Breast epithelium (tissue), 4 donors: ENCODE measurements at regions not wholly inside any gene's neighbourhood (a gene's known extent, or its start where the extent isn't known, plus 50 kb on each side); places are given as distances from the start of the nearest gene placed in this dataset.

Source experiments
- DNase-seq, 2 donors: peaks; one replicate each; pipeline ENCODE4 v3.0.0-alpha.2; 2019; ENCODE audit warnings: low spot score in 2 of 2
- H3K27ac ChIP-seq, 2 donors: fragments of 200-600 bp; sonication (generic) in 1 of 2; one replicate each; pipeline ENCODE4 v1.5.1; 2016 to 2019; ENCODE audit warnings: mild to moderate bottlenecking in 1 of 2
- H3K27me3 ChIP-seq, 2 donors: fragments of 200-600 bp; sonication (generic) in 1 of 2; one replicate each; pipeline versions ENCODE4 v1.5.1 to v1.6.0; 2017 to 2019; ENCODE audit warnings: control low read depth in 1 of 2, mild to moderate bottlenecking in 1 of 2
- H3K36me3 ChIP-seq: fragments of 200-600 bp; one replicate; pipeline ENCODE4 v1.5.1; 2019
- H3K4me1 ChIP-seq, 2 donors: fragments of 200-600 bp; sonication (generic); one replicate each; pipeline ENCODE4 v1.5.1; 2016 to 2019; ENCODE audit warnings: control low read depth in 1 of 2
- H3K4me3 ChIP-seq, 3 donors: fragments of 200-600 bp; sonication (generic); 1 replicate in 2 of 3; 2 replicates in 1 of 3; pipeline ENCODE4 v1.5.1; 2016 to 2019; ENCODE audit warnings: mild to moderate bottlenecking in 3 of 3, moderate library complexity in 2 of 3
- H3K9me3 ChIP-seq, 2 donors: fragments of 200-600 bp; sonication (generic) in 1 of 2; one replicate each; pipeline ENCODE4 v1.5.1; 2016 to 2019; ENCODE audit warnings: control low read depth in 1 of 2
- POLR2A ChIP-seq: fragments of 450-650 bp; IDR thresholded peaks from one replicate; pipeline ENCODE4 v1.6.1; 2016; ENCODE audit warnings: antibody characterized with exemption, mild to moderate bottlenecking, moderate library complexity
- POLR2AphosphoS5 ChIP-seq, 3 donors: sonication (generic); formaldehyde crosslinking; IDR thresholded peaks; one replicate each; pipeline ENCODE4 v1.6.1; 2017; ENCODE audit warnings: antibody characterized with exemption in 3 of 3
- intact Hi-C: fragments of 100-400 bp; cut with DNase I; formaldehyde crosslinking; loops from one replicate; pipeline ENCODE4 v1.15.1; 2023; ENCODE audit warnings: low total_unique reads
- TF ChIP-seq, protein P1 (sequence below), 3 donors: fragments of 450-650 bp; IDR thresholded peaks; one replicate each; pipeline ENCODE4 v1.5.1; 2016 to 2017; ENCODE audit warnings: antibody characterized with exemption in 3 of 3, mild to moderate bottlenecking in 3 of 3, moderate library complexity in 3 of 3

DNA sequence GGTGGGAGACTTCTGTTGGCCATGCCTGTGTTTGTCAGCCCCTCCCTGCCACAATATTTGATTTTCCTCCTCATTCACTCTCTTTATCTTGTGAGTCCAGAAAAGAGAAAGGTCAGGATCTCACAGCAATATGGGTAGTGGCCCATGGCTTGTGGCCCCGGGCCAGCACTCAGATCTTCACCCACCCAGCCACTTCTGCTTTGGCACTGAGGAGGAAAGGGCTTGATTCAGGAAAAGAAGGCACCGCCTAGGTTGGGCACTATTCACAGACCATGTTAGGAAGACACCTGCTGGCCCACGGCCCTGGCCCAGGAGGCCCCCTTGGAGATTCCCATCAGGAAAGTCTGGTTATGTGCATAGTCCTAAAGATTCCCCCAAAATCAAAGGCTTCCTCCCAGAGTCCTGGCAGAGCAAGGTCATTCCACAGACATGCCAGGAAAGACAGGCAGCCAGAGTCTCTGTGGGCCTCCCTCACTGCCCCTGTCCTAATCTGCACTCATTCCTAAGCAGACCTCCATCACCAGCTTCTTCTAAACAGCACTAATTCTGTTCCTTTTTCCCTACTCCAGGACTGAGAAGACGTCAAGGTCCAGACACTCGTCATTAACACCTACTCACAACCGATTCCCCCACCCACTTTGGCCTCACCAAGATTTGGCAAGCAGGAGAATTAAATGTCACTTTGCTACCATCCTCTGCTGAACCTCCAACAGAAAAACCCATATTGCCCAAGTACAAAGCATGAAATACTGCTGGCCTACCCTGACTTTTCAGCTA is 179.3 kb downstream of the DEPDC1B start:
- no peak overlapping the region for H3K4me3 ChIP-seq
- H3K4me1 ChIP-seq: no peaks in the 10 kb centered on the region
- intact Hi-C loops: no loop called here
- H3K27ac ChIP-seq: no peak overlapping the region
- TF ChIP-seq, protein P1, sequence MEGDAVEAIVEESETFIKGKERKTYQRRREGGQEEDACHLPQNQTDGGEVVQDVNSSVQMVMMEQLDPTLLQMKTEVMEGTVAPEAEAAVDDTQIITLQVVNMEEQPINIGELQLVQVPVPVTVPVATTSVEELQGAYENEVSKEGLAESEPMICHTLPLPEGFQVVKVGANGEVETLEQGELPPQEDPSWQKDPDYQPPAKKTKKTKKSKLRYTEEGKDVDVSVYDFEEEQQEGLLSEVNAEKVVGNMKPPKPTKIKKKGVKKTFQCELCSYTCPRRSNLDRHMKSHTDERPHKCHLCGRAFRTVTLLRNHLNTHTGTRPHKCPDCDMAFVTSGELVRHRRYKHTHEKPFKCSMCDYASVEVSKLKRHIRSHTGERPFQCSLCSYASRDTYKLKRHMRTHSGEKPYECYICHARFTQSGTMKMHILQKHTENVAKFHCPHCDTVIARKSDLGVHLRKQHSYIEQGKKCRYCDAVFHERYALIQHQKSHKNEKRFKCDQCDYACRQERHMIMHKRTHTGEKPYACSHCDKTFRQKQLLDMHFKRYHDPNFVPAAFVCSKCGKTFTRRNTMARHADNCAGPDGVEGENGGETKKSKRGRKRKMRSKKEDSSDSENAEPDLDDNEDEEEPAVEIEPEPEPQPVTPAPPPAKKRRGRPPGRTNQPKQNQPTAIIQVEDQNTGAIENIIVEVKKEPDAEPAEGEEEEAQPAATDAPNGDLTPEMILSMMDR (IDR thresholded peaks at IDR 0.05): no peak
- TF ChIP-seq POLR2AphosphoS5 (IDR thresholded peaks at IDR 0.05): no peak
- no peak for TF ChIP-seq POLR2A
- H3K36me3 ChIP-seq: no peaks in the 10 kb centered on the region
- H3K27me3 ChIP-seq: no peaks in the 10 kb centered on the region
- DNase-seq: no peak
- no peaks in the 10 kb centered on the region for H3K9me3 ChIP-seq

DNA sequence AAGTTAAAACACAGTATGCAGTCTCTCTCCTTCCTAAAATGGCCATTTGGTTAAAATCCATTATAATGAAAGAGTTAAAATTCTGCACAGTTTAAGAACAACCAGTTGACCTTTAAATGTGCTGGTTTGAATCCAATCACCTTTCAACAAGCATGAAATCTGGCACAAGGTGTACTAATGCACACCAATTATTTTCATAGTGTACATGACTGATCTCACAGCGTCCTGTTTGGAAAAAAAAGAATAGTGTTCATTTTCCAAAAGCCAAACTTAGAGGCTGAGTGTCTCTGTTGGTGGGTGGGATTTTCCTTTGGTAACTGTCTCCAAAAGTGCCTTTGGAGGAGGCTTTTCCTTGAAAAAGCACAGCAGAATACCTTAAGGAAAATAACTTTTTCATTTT is 180.6 kb downstream of the DEPDC1B start:
- Histone ChIP-seq H3K27me3 (no peaks in the 10 kb centered on the region), H3K9me3 (no peaks in the 10 kb centered on the region), H3K36me3 (no peaks in the 10 kb centered on the region), H3K27ac (no peak overlapping the region), H3K4me3 (no peak overlapping the region), H3K4me1 (no peaks in the 10 kb centered on the region)
- TF ChIP-seq POLR2AphosphoS5 (IDR thresholded peaks at IDR 0.05) (no peak), POLR2A (no peak)
- TF ChIP-seq, protein P1 (IDR thresholded peaks at IDR 0.05): no peak
- DNase-seq: no peak
- intact Hi-C loops: no loop called here

DNA sequence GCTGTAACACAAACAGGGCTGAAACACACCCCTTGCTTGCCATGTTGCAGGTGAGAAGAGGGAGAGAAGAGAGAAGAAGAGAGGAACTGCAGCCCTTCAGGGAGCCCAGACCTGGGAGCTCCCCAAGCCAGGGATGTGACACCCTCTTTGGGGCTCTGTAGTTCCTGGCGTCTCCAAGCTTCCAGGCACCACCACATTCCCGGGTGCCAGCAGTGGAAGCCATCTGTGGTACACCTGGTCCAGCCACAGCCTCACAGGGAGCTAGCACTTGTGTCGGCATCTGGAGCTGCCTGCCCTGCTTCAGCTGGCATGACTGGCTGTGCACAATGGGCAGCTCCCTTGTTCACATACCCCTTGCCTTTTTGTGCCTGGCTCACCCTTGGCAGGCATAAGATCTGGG is 182.1 kb downstream of the DEPDC1B start:
- intact Hi-C loops: no loop called here
- TF ChIP-seq, protein P1 (IDR thresholded peaks at IDR 0.05): no peak
- DNase-seq: no peak
- H3K36me3 ChIP-seq: no peaks in the 10 kb centered on the region
- no peaks in the 10 kb centered on the region for H3K4me1 ChIP-seq
- H3K4me3 ChIP-seq: no peak overlapping the region
- H3K27me3 ChIP-seq: no peaks in the 10 kb centered on the region
- no peaks in the 10 kb centered on the region for H3K9me3 ChIP-seq
- no peak overlapping the region for H3K27ac ChIP-seq

DNA sequence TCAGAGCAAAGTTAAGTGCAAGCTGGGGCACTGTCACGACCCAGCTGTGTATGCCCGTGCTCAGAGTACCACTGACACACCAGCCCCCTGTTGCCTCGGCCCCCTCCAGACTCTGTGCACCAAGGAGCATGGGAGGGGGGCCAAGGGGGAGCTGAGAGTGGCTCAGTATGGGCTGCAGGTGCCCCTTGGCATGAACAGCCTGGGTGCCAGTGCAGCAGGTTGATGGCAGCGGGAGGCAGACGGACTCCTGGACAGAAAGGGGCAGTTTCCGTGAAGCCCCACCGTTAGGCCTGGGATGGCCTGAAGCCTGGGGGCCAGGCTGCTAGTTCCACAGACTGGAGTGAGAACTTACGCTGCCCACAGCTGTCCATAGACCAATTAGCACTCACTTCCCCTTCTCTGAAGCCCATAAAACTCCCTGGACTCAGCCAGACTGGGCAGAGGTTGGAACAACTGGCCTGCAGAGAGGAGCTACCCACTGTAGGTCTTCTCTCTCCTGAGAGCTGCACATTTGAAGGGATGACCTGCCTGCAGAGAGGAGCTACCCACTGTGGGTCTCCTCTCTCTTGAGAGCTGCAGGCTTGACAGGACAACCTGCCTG is 182.8 kb downstream of the DEPDC1B start:
- Histone ChIP-seq H3K9me3 (no peaks in the 10 kb centered on the region), H3K27me3 (no peaks in the 10 kb centered on the region), H3K27ac (no peak overlapping the region), H3K4me3 (no peak overlapping the region), H3K4me1 (no peaks in the 10 kb centered on the region), H3K36me3 (no peaks in the 10 kb centered on the region)
- intact Hi-C loops: no loop called here
- no peak for TF ChIP-seq POLR2AphosphoS5 (IDR thresholded peaks at IDR 0.05)
- TF ChIP-seq, protein P1 (IDR thresholded peaks at IDR 0.05): no peak
- TF ChIP-seq POLR2A: no peak
- DNase-seq: no peak

DNA sequence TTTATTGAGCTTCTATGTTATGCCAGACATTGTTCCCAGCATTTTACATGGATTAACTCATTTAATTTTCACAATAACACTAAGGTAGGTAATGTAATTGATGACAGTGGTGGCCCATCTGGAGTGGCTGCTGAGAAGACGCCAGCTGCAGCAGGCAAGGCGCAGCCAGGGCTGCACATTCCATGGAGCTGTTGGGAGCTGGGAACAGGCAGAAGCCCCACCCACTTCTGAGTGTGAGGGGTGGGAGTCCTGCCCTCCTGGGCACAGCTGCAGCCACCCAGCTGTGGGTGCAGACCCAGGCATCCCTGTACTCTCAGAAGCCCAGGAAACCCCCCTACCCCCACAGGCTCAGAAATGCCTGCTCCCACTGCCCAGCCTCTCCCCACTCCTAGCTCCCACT is 183.3 kb downstream of the DEPDC1B start:
- intact Hi-C loops: no loop called here
- no peak overlapping the region for H3K27ac ChIP-seq
- H3K36me3 ChIP-seq: no peaks in the 10 kb centered on the region
- no peak for DNase-seq
- no peaks in the 10 kb centered on the region for H3K27me3 ChIP-seq
- TF ChIP-seq, protein P1 (IDR thresholded peaks at IDR 0.05): no peak
- TF ChIP-seq POLR2AphosphoS5 (IDR thresholded peaks at IDR 0.05): no peak
- no peak for TF ChIP-seq POLR2A
- no peaks in the 10 kb centered on the region for H3K4me1 ChIP-seq
- H3K4me3 ChIP-seq: no peak overlapping the region
- H3K9me3 ChIP-seq: no peaks in the 10 kb centered on the region
